Stomach (tissue), 8 donors: ENCODE measurements at regions not wholly inside any gene's neighbourhood (a gene's known extent, or its start where the extent isn't known, plus 50 kb on each side); places are given as distances from the start of the nearest gene placed in this dataset.

Source experiments
- DNase-seq, 2 donors: peaks; one replicate each; pipeline versions ENCODE4 v3.0.0 to v3.0.0-alpha.2; 2013 to 2019
- H3K27ac ChIP-seq, 5 donors: fragments of 200-600 bp in 4 of 5; sonication (generic) in 4 of 5; one replicate each; pipeline ENCODE4 v1.5.1; 2013 to 2019; ENCODE audit warnings: mild to moderate bottlenecking in 1 of 5, moderate library complexity in 1 of 5
- H3K27me3 ChIP-seq, 3 donors: fragments of 200-600 bp; sonication (generic); one replicate each; pipeline ENCODE4 v1.5.1; 2017 to 2019; ENCODE audit warnings: mixed run types in 1 of 3
- H3K36me3 ChIP-seq, 4 donors: fragments of 200-600 bp; sonication (generic); 1 replicate in 3 of 4; 2 replicates in 1 of 4; pipeline ENCODE4 v1.5.1; 2016 to 2019
- H3K4me1 ChIP-seq, 4 donors: fragments of 200-600 bp; sonication (generic); one replicate each; pipeline ENCODE4 v1.5.1; 2016 to 2019
- H3K4me3 ChIP-seq, 4 donors: fragments of 200-600 bp; sonication (generic) in 3 of 4; one replicate each; pipeline ENCODE4 v1.5.1; 2016 to 2019; ENCODE audit warnings: mild to moderate bottlenecking in 1 of 4
- H3K9me3 ChIP-seq, 4 donors: fragments of 200-600 bp; sonication (generic); one replicate each; pipeline ENCODE4 v1.5.1; 2016 to 2019
- EP300 ChIP-seq: sonication (generic); formaldehyde crosslinking; IDR thresholded peaks from one replicate; pipeline ENCODE4 v1.6.1; 2017; ENCODE audit warnings: antibody characterized with exemption
- POLR2A ChIP-seq, 4 donors: fragments of 450-650 bp; IDR thresholded peaks; one replicate each; pipeline ENCODE4 v1.6.1; 2016; ENCODE audit warnings: antibody characterized with exemption in 4 of 4, control low read depth in 2 of 4, mild to moderate bottlenecking in 1 of 4, moderate library complexity in 1 of 4
- POLR2AphosphoS5 ChIP-seq, 3 donors: sonication (generic); formaldehyde crosslinking; IDR thresholded peaks; one replicate each; pipeline ENCODE4 v1.6.1; 2016; ENCODE audit warnings: antibody characterized with exemption in 3 of 3
- WGBS, 5 donors: extraction: QIAGEN DNeasy Blood & Tissue Kit in 3 of 5; methylation state at CpG; one replicate each; pipeline versions ENCODE4 v1.1.5 to v1.1.7; 2013 to 2018; 5-methylcytosine and 5-hydroxymethylcytosine counted together
- intact Hi-C: fragments of 100-400 bp; cut with DNase I; formaldehyde crosslinking; loops from one replicate; pipeline ENCODE4 v1.15.1; 2023; ENCODE audit warnings: low total_unique reads
- TF ChIP-seq, protein P1 (sequence below), 7 experiments: fragments of 450-650 bp in 4 of 7; fragments of 200-600 bp in 3 of 7; sonication (generic) in 3 of 7; IDR thresholded peaks; one replicate each; pipeline ENCODE4 v1.5.1; 2016 to 2019; ENCODE audit warnings: antibody characterized with exemption in 7 of 7, control low read depth in 2 of 7, mild to moderate bottlenecking in 1 of 7
- donor health status: healthy with polysubstance abuse.
- donor health status: Bipolar disorder and iron deficiency.
- donor health status: healthy.

DNA sequence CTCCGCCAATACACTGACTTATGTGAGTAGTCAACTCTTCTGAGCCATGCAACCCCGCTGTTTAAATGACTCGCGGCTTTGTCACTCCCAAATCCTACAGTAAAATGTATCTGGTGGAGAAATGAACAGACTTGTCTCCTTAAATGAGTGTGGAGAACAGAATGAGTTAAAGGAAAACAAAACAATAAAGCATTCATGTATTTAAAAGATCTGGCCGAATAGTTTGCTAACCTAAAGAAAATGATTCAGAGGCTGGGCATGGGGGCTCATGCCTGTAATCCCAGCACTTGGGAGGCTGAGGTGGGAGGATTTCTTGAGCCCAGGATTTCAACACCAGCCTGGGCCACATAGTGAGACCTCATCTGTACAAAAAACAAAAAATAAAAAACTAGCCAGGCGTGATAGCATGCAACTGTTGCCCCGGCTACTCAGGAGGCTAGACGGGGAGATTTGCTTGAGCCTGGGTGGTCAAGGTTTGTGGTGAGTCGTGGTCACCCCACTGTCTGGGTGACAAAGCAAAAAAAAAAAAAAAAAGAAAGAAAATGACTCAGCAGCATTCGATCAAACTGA lies 86.5 kb upstream of the PFKP start:
- H3K4me1 ChIP-seq: peaks cover 3 to 5% (median 3%) of the 10 kb centered on the region in 4 donors
- H3K4me3 ChIP-seq: no peak overlapping the region
- TF ChIP-seq, protein P1, sequence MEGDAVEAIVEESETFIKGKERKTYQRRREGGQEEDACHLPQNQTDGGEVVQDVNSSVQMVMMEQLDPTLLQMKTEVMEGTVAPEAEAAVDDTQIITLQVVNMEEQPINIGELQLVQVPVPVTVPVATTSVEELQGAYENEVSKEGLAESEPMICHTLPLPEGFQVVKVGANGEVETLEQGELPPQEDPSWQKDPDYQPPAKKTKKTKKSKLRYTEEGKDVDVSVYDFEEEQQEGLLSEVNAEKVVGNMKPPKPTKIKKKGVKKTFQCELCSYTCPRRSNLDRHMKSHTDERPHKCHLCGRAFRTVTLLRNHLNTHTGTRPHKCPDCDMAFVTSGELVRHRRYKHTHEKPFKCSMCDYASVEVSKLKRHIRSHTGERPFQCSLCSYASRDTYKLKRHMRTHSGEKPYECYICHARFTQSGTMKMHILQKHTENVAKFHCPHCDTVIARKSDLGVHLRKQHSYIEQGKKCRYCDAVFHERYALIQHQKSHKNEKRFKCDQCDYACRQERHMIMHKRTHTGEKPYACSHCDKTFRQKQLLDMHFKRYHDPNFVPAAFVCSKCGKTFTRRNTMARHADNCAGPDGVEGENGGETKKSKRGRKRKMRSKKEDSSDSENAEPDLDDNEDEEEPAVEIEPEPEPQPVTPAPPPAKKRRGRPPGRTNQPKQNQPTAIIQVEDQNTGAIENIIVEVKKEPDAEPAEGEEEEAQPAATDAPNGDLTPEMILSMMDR (IDR thresholded peaks at IDR 0.05): no peak
- no peak for TF ChIP-seq EP300
- no peak for TF ChIP-seq POLR2A (IDR thresholded peaks at IDR 0.05)
- TF ChIP-seq POLR2AphosphoS5 (IDR thresholded peaks at IDR 0.05): no peak
- H3K27ac ChIP-seq: no peak overlapping the region
- no peaks in the 10 kb centered on the region for H3K36me3 ChIP-seq
- H3K27me3 ChIP-seq: peaks cover 0 to 7% (median 0%) of the 10 kb centered on the region in 3 donors
- WGBS, 5 donors: 77 to 81% (median 80%) methylated on average over 10 of the region's 10 CpGs
- intact Hi-C loops: no loop called here
- no peaks in the 10 kb centered on the region for H3K9me3 ChIP-seq
- DNase-seq: no peak

DNA sequence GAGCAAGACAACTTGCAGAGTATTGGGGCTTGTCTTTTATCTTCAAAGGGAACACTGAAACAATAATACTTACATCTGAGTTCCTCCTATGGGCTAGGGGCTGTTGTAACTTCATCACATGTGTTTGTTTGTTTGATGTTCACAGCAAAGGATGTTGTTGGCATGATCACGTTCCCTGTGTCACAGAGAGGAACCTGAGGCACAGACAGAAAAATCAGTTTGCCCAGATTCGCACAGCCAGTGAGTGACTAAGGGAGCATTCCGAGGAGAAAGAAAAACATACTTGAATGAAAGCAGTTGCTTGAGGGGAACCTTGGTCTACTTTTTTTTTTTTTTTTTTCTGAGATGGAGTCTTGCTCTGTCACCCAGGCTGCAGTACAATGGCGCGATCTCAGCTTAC lies 87.2 kb upstream of the PFKP start:
- intact Hi-C loops: no loop called here
- H3K36me3 ChIP-seq: no peaks in the 10 kb centered on the region
- no peak for DNase-seq
- no peak overlapping the region for H3K4me3 ChIP-seq
- TF ChIP-seq, protein P1 (IDR thresholded peaks at IDR 0.05): no peak
- TF ChIP-seq EP300 (no peak), POLR2AphosphoS5 (IDR thresholded peaks at IDR 0.05) (no peak), POLR2A (IDR thresholded peaks at IDR 0.05) (no peak)
- no peaks in the 10 kb centered on the region for H3K4me1 ChIP-seq
- H3K27me3 ChIP-seq: no peaks in the 10 kb centered on the region
- H3K9me3 ChIP-seq: no peaks in the 10 kb centered on the region
- no peak overlapping the region for H3K27ac ChIP-seq
- 85 to 96% (median 90%) methylated on average over 5 of the region's 5 CpGs for WGBS, 5 donors

DNA sequence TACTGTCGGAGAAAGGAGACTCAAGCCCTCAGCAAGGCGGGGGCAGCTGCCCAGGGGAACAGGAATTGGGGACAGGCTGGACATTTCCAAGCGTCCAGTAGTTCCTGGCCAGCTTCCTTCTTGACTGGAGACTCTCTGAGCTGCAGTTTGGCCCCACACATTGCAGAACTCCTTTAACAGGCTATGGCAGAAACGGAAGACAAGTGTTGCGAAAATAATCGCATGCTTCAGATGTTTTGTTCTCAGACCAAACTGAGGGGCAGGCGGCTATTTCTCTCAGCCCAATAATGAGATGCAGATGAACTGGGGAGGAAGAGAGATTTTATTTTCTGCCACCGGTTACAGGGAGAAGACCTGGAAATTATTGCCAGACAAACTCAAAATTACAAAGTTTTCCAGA lies 88.0 kb upstream of the PFKP start:
- Histone ChIP-seq H3K4me3 (no peak overlapping the region), H3K9me3 (no peaks in the 10 kb centered on the region), H3K36me3 (no peaks in the 10 kb centered on the region), H3K4me1 (no peaks in the 10 kb centered on the region), H3K27me3 (no peaks in the 10 kb centered on the region), H3K27ac (no peak overlapping the region)
- 71 to 82% (median 76%) methylated on average over 8 of the region's 8 CpGs for whole genome bisulfite sequencing, 5 donors
- DNase-seq: no peak
- intact Hi-C loops: no loop called here
- TF ChIP-seq EP300 (no peak), POLR2AphosphoS5 (IDR thresholded peaks at IDR 0.05) (no peak), POLR2A (IDR thresholded peaks at IDR 0.05) (no peak)
- TF ChIP-seq, protein P1 (IDR thresholded peaks at IDR 0.05): no peak

DNA sequence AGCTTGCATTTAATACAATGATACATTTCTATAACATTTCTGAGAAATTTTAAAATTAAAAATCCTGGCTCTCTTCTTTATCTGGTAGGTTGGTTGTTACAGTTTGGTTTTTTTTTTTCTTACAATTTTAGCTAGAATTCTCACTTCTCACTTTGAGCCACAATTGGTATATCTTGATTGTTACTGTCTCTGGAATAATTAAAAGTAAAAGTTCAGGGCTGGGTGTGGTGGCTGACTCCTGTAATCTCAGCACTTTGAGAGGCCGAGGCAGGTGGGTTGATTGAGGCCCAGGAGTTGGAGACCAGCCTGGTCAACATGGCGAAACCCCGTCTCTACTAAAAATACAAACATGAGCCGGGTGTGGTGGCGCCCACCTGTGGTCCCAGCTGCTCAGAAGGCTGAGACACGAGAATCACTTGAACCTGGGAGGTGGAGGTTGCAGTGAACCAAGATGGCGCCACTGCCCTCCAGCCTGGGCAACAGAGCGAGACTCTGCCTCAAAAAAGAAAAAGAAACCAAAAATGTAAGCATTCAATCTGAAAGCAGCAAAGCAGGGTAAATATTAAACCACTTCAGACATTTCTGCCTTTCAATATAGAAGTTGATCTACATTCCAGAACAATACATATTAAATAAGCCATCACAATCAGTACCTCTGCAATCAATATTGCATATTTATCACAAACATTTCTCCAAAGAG lies 88.6 kb upstream of the PFKP start:
- intact Hi-C loops: no loop called here
- Histone ChIP-seq H3K27me3 (no peaks in the 10 kb centered on the region), H3K4me1 (no peaks in the 10 kb centered on the region), H3K4me3 (no peak overlapping the region), H3K9me3 (no peaks in the 10 kb centered on the region), H3K36me3 (no peaks in the 10 kb centered on the region), H3K27ac (no peak overlapping the region)
- DNase-seq: no peak
- 85 to 90% (median 86%) methylated on average over 7 to 8 of the region's 8 CpGs for WGBS, 5 donors
- TF ChIP-seq, protein P1 (IDR thresholded peaks at IDR 0.05): no peak
- TF ChIP-seq EP300: no peak
- TF ChIP-seq POLR2AphosphoS5 (IDR thresholded peaks at IDR 0.05): no peak
- TF ChIP-seq POLR2A (IDR thresholded peaks at IDR 0.05): no peak
